GM06990 (cell line): ENCODE measurements at regions not wholly inside any gene's neighbourhood (a gene's known extent, or its start where the extent isn't known, plus 50 kb on each side); places are given as distances from the start of the nearest gene placed in this dataset.

Source experiments
- DNase-seq: peaks from one replicate; pipeline ENCODE4 v3.0.0-alpha.2; 2011; ENCODE audit not compliant: insufficient read length; ENCODE audit errors: extremely low read depth
- H3K27me3 ChIP-seq: replicated peaks from 2 replicates; pipeline ENCODE4 v1.6.0; 2011; ENCODE audit warnings: low read length; ENCODE audit not compliant: control insufficient read depth, insufficient read depth
- H3K36me3 ChIP-seq: 2 replicates; pipeline ENCODE4 v1.5.1; 2011; ENCODE audit warnings: low read length; ENCODE audit not compliant: control insufficient read depth, insufficient read depth
- H3K4me3 ChIP-seq: replicated peaks from 2 replicates; pipeline ENCODE4 v1.5.1; 2011; ENCODE audit warnings: low read depth, mild to moderate bottlenecking, control low read depth, low read length
- TF ChIP-seq, protein P1 (sequence below): IDR thresholded peaks from 2 replicates; pipeline ENCODE4 v1.5.1; 2011; ENCODE audit warnings: low read length, control low read depth, mild to moderate bottlenecking, inconsistent platforms; ENCODE audit not compliant: insufficient read depth, poor library complexity, severe bottlenecking

- no peaks in the 10 kb centered on the region for H3K27me3 ChIP-seq
- TF ChIP-seq, protein P1, sequence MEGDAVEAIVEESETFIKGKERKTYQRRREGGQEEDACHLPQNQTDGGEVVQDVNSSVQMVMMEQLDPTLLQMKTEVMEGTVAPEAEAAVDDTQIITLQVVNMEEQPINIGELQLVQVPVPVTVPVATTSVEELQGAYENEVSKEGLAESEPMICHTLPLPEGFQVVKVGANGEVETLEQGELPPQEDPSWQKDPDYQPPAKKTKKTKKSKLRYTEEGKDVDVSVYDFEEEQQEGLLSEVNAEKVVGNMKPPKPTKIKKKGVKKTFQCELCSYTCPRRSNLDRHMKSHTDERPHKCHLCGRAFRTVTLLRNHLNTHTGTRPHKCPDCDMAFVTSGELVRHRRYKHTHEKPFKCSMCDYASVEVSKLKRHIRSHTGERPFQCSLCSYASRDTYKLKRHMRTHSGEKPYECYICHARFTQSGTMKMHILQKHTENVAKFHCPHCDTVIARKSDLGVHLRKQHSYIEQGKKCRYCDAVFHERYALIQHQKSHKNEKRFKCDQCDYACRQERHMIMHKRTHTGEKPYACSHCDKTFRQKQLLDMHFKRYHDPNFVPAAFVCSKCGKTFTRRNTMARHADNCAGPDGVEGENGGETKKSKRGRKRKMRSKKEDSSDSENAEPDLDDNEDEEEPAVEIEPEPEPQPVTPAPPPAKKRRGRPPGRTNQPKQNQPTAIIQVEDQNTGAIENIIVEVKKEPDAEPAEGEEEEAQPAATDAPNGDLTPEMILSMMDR, result no peak
- no peak overlapping the region for H3K4me3 ChIP-seq
- no peak for DNase-seq
- H3K36me3 ChIP-seq, result no peaks in the 10 kb centered on the region
Measured at GRCh38 chr7:35967366-35968139, 166.7 kb downstream of the SEPTIN7 start.

GRCh38 chr7:35968140-35968940, 167.5 kb downstream of the SEPTIN7 start:
- TF ChIP-seq, protein P1, result no peak
- Histone ChIP-seq H3K36me3 (no peaks in the 10 kb centered on the region), H3K4me3 (no peak overlapping the region), H3K27me3 (no peaks in the 10 kb centered on the region)
- DNase-seq, result no peak

GRCh38 chr7:35969066-35969465, 168.2 kb downstream of the SEPTIN7 start:
- no peaks in the 10 kb centered on the region for H3K27me3 ChIP-seq
- TF ChIP-seq, protein P1, result no peak
- DNase-seq, result no peak
- H3K36me3 ChIP-seq, result no peaks in the 10 kb centered on the region
- no peak overlapping the region for H3K4me3 ChIP-seq

- Histone ChIP-seq H3K4me3 (no peak overlapping the region), H3K27me3 (no peaks in the 10 kb centered on the region), H3K36me3 (no peaks in the 10 kb centered on the region)
- DNase-seq, result no peak
- TF ChIP-seq, protein P1, result no peak
Measured at GRCh38 chr7:35970458-35970857, 169.6 kb downstream of the SEPTIN7 start.

DNA sequence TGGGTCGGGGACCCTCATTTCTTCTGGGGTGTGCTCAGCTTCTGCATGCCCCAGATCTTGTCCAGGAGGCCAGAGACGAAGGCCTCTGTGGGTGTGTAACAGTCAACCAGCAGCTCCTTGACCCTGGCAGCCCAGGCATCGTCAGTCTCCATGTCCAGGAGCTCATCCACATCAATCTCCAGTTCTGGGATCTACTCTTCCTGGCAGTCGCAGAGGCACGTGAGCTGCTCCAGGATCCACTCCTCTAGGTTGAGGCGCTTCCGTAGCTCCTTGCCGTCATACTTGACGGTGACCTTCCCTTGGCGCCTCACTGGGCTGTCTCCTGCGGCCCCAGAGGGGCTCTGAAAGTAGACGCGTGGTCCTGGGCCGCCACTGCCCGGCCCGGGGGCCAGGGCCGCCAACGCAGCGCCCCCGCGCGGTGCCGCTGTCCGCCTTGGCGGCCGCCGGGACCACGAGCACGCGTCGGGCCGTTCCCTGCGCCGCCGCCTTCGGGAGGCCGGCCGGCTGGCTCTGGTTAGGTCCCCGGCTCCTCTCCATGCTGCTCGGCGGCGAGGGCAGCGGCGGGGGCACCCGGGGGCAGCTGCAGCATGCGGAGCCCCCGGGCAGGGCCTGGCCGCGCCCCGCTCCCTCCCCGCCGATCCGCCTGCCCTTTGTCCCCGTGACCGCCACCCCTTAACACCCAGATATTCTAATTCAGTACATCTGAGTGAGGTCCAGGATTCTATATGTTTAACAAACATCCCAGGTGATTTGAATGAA, 170.5 kb downstream of the SEPTIN7 start:
- TF ChIP-seq, protein P1, result no peak
- Histone ChIP-seq H3K36me3 (no peaks in the 10 kb centered on the region), H3K27me3 (no peaks in the 10 kb centered on the region), H3K4me3 (no peak overlapping the region)
- DNase-seq, result no peak
